Keratinocyte (primary cell): ENCODE measurements at regions not wholly inside any gene's neighbourhood (a gene's known extent, or its start where the extent isn't known, plus 50 kb on each side); places are given as distances from the start of the nearest gene placed in this dataset.

ENCODE experiments used
- DNase-seq: peaks from one replicate; pipeline ENCODE4 v3.0.0-alpha.2; 2011; ENCODE audit warnings: low read depth, missing footprints, low spot score
- FAIRE-seq: peaks from 2 replicates; lab custom pipeline; 2011; peaks lifted over from hg19 to GRCh38; lab: Jason Lieb, UNC
- H2AFZ ChIP-seq: 2 replicates; pipeline ENCODE4 v1.6.0; 2012; ENCODE audit warnings: low read length, control low read depth, inconsistent platforms; ENCODE audit not compliant: control insufficient read depth
- H3K27ac ChIP-seq: 2 replicates; pipeline ENCODE4 v1.5.1; 2011; ENCODE audit warnings: low read length; ENCODE audit not compliant: control insufficient read depth, insufficient read depth
- H3K27me3 ChIP-seq: 3 replicates; pipeline ENCODE4 v1.6.0; 2011; ENCODE audit warnings: low read length; ENCODE audit not compliant: control insufficient read depth, insufficient read depth; ENCODE audit errors: extremely low read depth
- H3K36me3 ChIP-seq, 2 experiments: 2 replicates in 1 of 2; 3 replicates in 1 of 2; pipeline ENCODE4 v1.5.1; 2011; ENCODE audit warnings: low read length in 2 of 2, mild to moderate bottlenecking in 1 of 2; ENCODE audit not compliant: control insufficient read depth in 2 of 2, insufficient read depth in 2 of 2; ENCODE audit errors: extremely low read depth in 1 of 2
- H3K4me1 ChIP-seq: 3 replicates; pipeline ENCODE4 v1.5.1; 2011; ENCODE audit warnings: low read length; ENCODE audit not compliant: control insufficient read depth, insufficient read depth; ENCODE audit errors: extremely low read depth
- H3K4me2 ChIP-seq: 3 replicates; pipeline ENCODE4 v1.6.0; 2011; ENCODE audit warnings: low read depth, low read length; ENCODE audit not compliant: control insufficient read depth, insufficient read depth; ENCODE audit errors: extremely low read depth
- H3K4me3 ChIP-seq, 3 experiments: fragments of 200-600 bp in 1 of 3; sonication (generic) in 1 of 3; 2 replicates in 2 of 3; 3 replicates in 1 of 3; pipeline ENCODE4 v1.5.1; 2011 to 2016; ENCODE audit warnings: low read length in 3 of 3, mild to moderate bottlenecking in 3 of 3, control low read depth in 2 of 3, inconsistent platforms in 1 of 3, low read depth in 1 of 3, mixed read lengths in 1 of 3, mixed run types in 1 of 3, moderate library complexity in 1 of 3; ENCODE audit not compliant: control insufficient read depth in 2 of 3, insufficient read depth in 2 of 3; ENCODE audit errors: extremely low read depth in 1 of 3
- H3K79me2 ChIP-seq: 2 replicates; pipeline ENCODE4 v1.6.0; 2012; ENCODE audit warnings: low read length; ENCODE audit not compliant: control insufficient read depth, insufficient read depth
- H3K9ac ChIP-seq: 3 replicates; pipeline ENCODE4 v1.6.0; 2011; ENCODE audit warnings: low read length; ENCODE audit not compliant: control insufficient read depth, insufficient read depth; ENCODE audit errors: extremely low read depth
- H3K9me1 ChIP-seq: 3 replicates; pipeline ENCODE4 v1.6.0; 2011; ENCODE audit warnings: low read length; ENCODE audit not compliant: control insufficient read depth, insufficient read depth; ENCODE audit errors: extremely low read depth
- H3K9me3 ChIP-seq: 2 replicates; pipeline ENCODE4 v1.5.1; 2012; ENCODE audit warnings: low read depth, low read length; ENCODE audit not compliant: control insufficient read depth
- H4K20me1 ChIP-seq: 3 replicates; pipeline ENCODE4 v1.6.0; 2011; ENCODE audit warnings: low read length; ENCODE audit not compliant: control insufficient read depth, insufficient read depth; ENCODE audit errors: extremely low read depth
- CTCF ChIP-seq, 3 experiments: IDR thresholded peaks in 1 of 3; conservative IDR thresholded peaks in 1 of 3; optimal IDR thresholded peaks in 1 of 3; 2 replicates in 2 of 3; 3 replicates in 1 of 3; pipeline versions ENCODE3 to v1.5.1; 2011; ENCODE audit warnings: low read length in 3 of 3, mild to moderate bottlenecking in 3 of 3, moderate library complexity in 2 of 3, control low read depth in 1 of 3, inconsistent platforms in 1 of 3; ENCODE audit not compliant: insufficient read depth in 2 of 3; ENCODE audit errors: extremely low read depth in 1 of 3
- EZH2 ChIP-seq: IDR thresholded peaks from one replicate; pipeline ENCODE4 v1.6.1; 2012; ENCODE audit warnings: inconsistent platforms, mild to moderate bottlenecking, low read length, moderate library complexity
- dilution Hi-C: fragments of 300-500 bp; cut with MboI; formaldehyde crosslinking; loops from one replicate; pipeline ENCODE4 v1.7.0; 2020; ENCODE audit warnings: low sequenced_read_pairs; ENCODE audit not compliant: extremely low pct_ligation_motif_present

GRCh38 chrX:13125188-13125587 is 80.8 kb upstream of the FAM9C start:
- Histone ChIP-seq H2AFZ (no peak overlapping the region), H3K4me3 (no peak overlapping the region), H3K4me1 (peaks cover 7% of the 10 kb centered on the region), H3K27ac (no peak overlapping the region), H4K20me1 (no peaks in the 10 kb centered on the region), H3K79me2 (no peaks in the 10 kb centered on the region), H3K36me3 (no peaks in the 10 kb centered on the region), H3K4me2 (no peak overlapping the region), H3K9me3 (no peaks in the 10 kb centered on the region), H3K9ac (no peak overlapping the region), H3K27me3 (no peaks in the 10 kb centered on the region), H3K9me1 (no peaks in the 10 kb centered on the region)
- TF ChIP-seq CTCF (optimal IDR thresholded peaks at IDR 0.05 in 1 of 3, IDR thresholded peaks at IDR 0.05 in 1 of 3, conservative IDR thresholded peaks at IDR 0.05 in 1 of 3; ENCODE audit: extremely low read depth in 1 of 3, insufficient read depth in 2 of 3, low read length in 3 of 3) (no peak), EZH2 (no peak)
- dilution Hi-C loops, result no loop called here
- no peak for DNase-seq
- FAIRE-seq, result no peak

GRCh38 chrX:13123857-13124345 is 79.5 kb upstream of the FAM9C start:
- Histone ChIP-seq H4K20me1 (no peaks in the 10 kb centered on the region), H3K79me2 (no peaks in the 10 kb centered on the region), H3K9me1 (no peaks in the 10 kb centered on the region), H3K36me3 (no peaks in the 10 kb centered on the region), H3K4me1 (peaks cover 12% of the 10 kb centered on the region), H3K9me3 (no peaks in the 10 kb centered on the region), H3K27me3 (no peaks in the 10 kb centered on the region), H3K4me2 (no peak overlapping the region), H3K27ac (no peak overlapping the region), H3K4me3 (no peak overlapping the region), H3K9ac (no peak overlapping the region), H2AFZ (no peak overlapping the region)
- no peak for TF ChIP-seq EZH2
- no peak for TF ChIP-seq CTCF (optimal IDR thresholded peaks at IDR 0.05 in 1 of 3, IDR thresholded peaks at IDR 0.05 in 1 of 3, conservative IDR thresholded peaks at IDR 0.05 in 1 of 3; ENCODE audit: extremely low read depth in 1 of 3, insufficient read depth in 2 of 3, low read length in 3 of 3)
- DNase-seq (no peak), FAIRE-seq (no peak)
- dilution Hi-C loops, result no loop called here
